ENCODE measurements at regions not wholly inside any gene's neighbourhood (a gene's known extent, or its start where the extent isn't known, plus 50 kb on each side); places are given as distances from the start of the nearest gene placed in this dataset.

GRCh38 chr5:29498412-29498811, 1695.1 kb upstream of the CDH6 start:
- H2AFZ ChIP-seq (ENCODE audit: low read length): no peak overlapping the region
- TF ChIP-seq, protein P1, sequence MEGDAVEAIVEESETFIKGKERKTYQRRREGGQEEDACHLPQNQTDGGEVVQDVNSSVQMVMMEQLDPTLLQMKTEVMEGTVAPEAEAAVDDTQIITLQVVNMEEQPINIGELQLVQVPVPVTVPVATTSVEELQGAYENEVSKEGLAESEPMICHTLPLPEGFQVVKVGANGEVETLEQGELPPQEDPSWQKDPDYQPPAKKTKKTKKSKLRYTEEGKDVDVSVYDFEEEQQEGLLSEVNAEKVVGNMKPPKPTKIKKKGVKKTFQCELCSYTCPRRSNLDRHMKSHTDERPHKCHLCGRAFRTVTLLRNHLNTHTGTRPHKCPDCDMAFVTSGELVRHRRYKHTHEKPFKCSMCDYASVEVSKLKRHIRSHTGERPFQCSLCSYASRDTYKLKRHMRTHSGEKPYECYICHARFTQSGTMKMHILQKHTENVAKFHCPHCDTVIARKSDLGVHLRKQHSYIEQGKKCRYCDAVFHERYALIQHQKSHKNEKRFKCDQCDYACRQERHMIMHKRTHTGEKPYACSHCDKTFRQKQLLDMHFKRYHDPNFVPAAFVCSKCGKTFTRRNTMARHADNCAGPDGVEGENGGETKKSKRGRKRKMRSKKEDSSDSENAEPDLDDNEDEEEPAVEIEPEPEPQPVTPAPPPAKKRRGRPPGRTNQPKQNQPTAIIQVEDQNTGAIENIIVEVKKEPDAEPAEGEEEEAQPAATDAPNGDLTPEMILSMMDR (conservative IDR thresholded peaks at IDR 0.05): no peak
- no peaks in the 10 kb centered on the region for H3K9me3 ChIP-seq (ENCODE audit: control insufficient read depth, low read depth, low read length)
- H3K14ac ChIP-seq (ENCODE audit: insufficient read depth, low read length): no peak overlapping the region
- H3K4me2 ChIP-seq (ENCODE audit: insufficient read depth, insufficient read length, low read length): no peak overlapping the region
- no peaks in the 10 kb centered on the region for H3K23me2 ChIP-seq (ENCODE audit: insufficient read length, low read depth, low read length, poor library complexity, severe bottlenecking)
- Mint-ChIP-seq H3K4me1 (peaks cover 0 to 2% of the 10 kb centered on the region in 2 experiments; a peak in 1 of 4 replicates), H3K36me3 (ENCODE audit: insufficient read depth in 1 of 3, low read depth in 3 of 3) (peaks cover 14 to 33% (median 25%) of the 10 kb centered on the region in 3 experiments), H3K27ac (no peak overlapping the region), H3K4me3 (no peak overlapping the region), H3K9me3 (peaks cover 30 to 39% of the 10 kb centered on the region in 2 experiments), H3K27me3 (ENCODE audit: low read depth) (peaks cover 4% of the 10 kb centered on the region; the same call in 1 of the 2 replicates)
- no peak overlapping the region for H3K27ac ChIP-seq (ENCODE audit: insufficient read length, low read depth, low read length)
- no peak overlapping the region for H4K91ac ChIP-seq (ENCODE audit: insufficient read length, low read depth, low read length)
- H3K79me1 ChIP-seq (ENCODE audit: insufficient read depth, low read depth, low read length, poor library complexity, severe bottlenecking): no peaks in the 10 kb centered on the region
- no peak for DNase-seq
- H3T11ph ChIP-seq (ENCODE audit: low read length): no peak overlapping the region
- no peak overlapping the region for H3K4ac ChIP-seq (ENCODE audit: low read depth, low read length)
- H2AK5ac ChIP-seq (ENCODE audit: insufficient read length, low read length): no peak overlapping the region
- no peak overlapping the region for H2BK12ac ChIP-seq (ENCODE audit: insufficient read length, low read depth, low read length)
- H3K79me2 ChIP-seq (ENCODE audit: insufficient read depth, low read length): no peaks in the 10 kb centered on the region
- H4K20me1 ChIP-seq (ENCODE audit: control insufficient read depth, insufficient read depth, insufficient read length): no peaks in the 10 kb centered on the region
- no peak overlapping the region for H4K5ac ChIP-seq (ENCODE audit: insufficient read length, low read depth, low read length)
- no peak overlapping the region for H3K23ac ChIP-seq (ENCODE audit: insufficient read length, low read depth, low read length)
- no peak overlapping the region for H3K18ac ChIP-seq (ENCODE audit: insufficient read length, low read depth, low read length)
- no peak overlapping the region for H2BK120ac ChIP-seq (ENCODE audit: low read depth, low read length, poor library complexity, severe bottlenecking)
- H3K9ac ChIP-seq (ENCODE audit: extremely low read depth, insufficient read length, low read length): no peak overlapping the region
- H3K4me1 ChIP-seq (ENCODE audit: insufficient read depth, low read length): no peaks in the 10 kb centered on the region
- no peak overlapping the region for H2BK20ac ChIP-seq (ENCODE audit: low read depth, low read length, poor library complexity, severe bottlenecking)
- WGBS (ENCODE audit: extremely low coverage, insufficient read length, low lambda C conversion rate): no CpG with 5 or more reads among the region's 2 CpGs
- H2BK15ac ChIP-seq (ENCODE audit: low read depth, low read length): no peak overlapping the region
- no peaks in the 10 kb centered on the region for H3K27me3 ChIP-seq (ENCODE audit: insufficient read depth, low read length)
- no peak overlapping the region for H4K8ac ChIP-seq (replicated peaks; ENCODE audit: insufficient read length, low read depth, low read length)
- no peak overlapping the region for H3K56ac ChIP-seq (ENCODE audit: insufficient read length, low read depth, low read length)
- H2BK5ac ChIP-seq (ENCODE audit: insufficient read length, low read length): no peak overlapping the region

All from H9 (cell line).